ENCODE measurements at regions not wholly inside any gene's neighbourhood (a gene's known extent, or its start where the extent isn't known, plus 50 kb on each side); places are given as distances from the start of the nearest gene placed in this dataset.

- no peak for DNase-seq
Measured at GRCh38 chr18:42412896-42413295, 457.9 kb downstream of the PIK3C3 start.

- no peak for DNase-seq
Measured at GRCh38 chr18:42413870-42414269, 458.8 kb downstream of the PIK3C3 start.

- no peak for DNase-seq
Measured at GRCh38 chr18:42414756-42415454, 459.9 kb downstream of the PIK3C3 start.

GRCh38 chr18:42417189-42417588, 462.2 kb downstream of the PIK3C3 start:
- DNase-seq: no peak

- no peak for DNase-seq
Measured at GRCh38 chr18:42418121-42418520, 463.1 kb downstream of the PIK3C3 start.

- no peak for DNase-seq
Measured at GRCh38 chr18:42425025-42425424, 470.0 kb downstream of the PIK3C3 start.

- DNase-seq: no peak
Measured at GRCh38 chr18:42426496-42427015, 471.5 kb downstream of the PIK3C3 start.

GRCh38 chr18:42429196-42429595, 474.2 kb downstream of the PIK3C3 start:
- DNase-seq: no peak

GRCh38 chr18:42436222-42436765, 481.3 kb downstream of the PIK3C3 start:
- no peak for DNase-seq

- DNase-seq: no peak
Measured at GRCh38 chr18:42437001-42437400, 482.0 kb downstream of the PIK3C3 start.

GRCh38 chr18:42437646-42438045, 482.6 kb downstream of the PIK3C3 start:
- no peak for DNase-seq

- DNase-seq: no peak
Measured at GRCh38 chr18:42442656-42443055, 487.6 kb downstream of the PIK3C3 start.

GRCh38 chr18:42444349-42444748, 489.3 kb downstream of the PIK3C3 start:
- no peak for DNase-seq

- DNase-seq: no peak
Measured at GRCh38 chr18:42445359-42445758, 490.3 kb downstream of the PIK3C3 start.

- DNase-seq: no peak
Measured at GRCh38 chr18:42446195-42446594, 491.2 kb downstream of the PIK3C3 start.

GRCh38 chr18:42447688-42448087, 492.7 kb downstream of the PIK3C3 start:
- DNase-seq: no peak

- no peak for DNase-seq
Measured at GRCh38 chr18:42458226-42458625, 503.2 kb downstream of the PIK3C3 start.

- DNase-seq: no peak
Measured at GRCh38 chr18:42459873-42460272, 504.8 kb downstream of the PIK3C3 start.

- no peak for DNase-seq
Measured at GRCh38 chr18:42471885-42472284, 516.9 kb downstream of the PIK3C3 start.

GRCh38 chr18:42473611-42474010, 518.6 kb downstream of the PIK3C3 start:
- no peak for DNase-seq

GRCh38 chr18:42474577-42474976, 519.5 kb downstream of the PIK3C3 start:
- no peak for DNase-seq

- DNase-seq: no peak
Measured at GRCh38 chr18:42475157-42475556, 520.1 kb downstream of the PIK3C3 start.

- DNase-seq: no peak
Measured at GRCh38 chr18:42477267-42477666, 522.2 kb downstream of the PIK3C3 start.

- no peak for DNase-seq
Measured at GRCh38 chr18:42480441-42480840, 525.4 kb downstream of the PIK3C3 start.

GRCh38 chr18:42484648-42485047, 529.6 kb downstream of the PIK3C3 start:
- no peak for DNase-seq

All from HCEC 1CT (cell line).